GM12872 (cell line): ENCODE measurements at regions not wholly inside any gene's neighbourhood (a gene's known extent, or its start where the extent isn't known, plus 50 kb on each side); places are given as distances from the start of the nearest gene placed in this dataset.
A peak's percentile ranks its signal among the peaks of the same experiment; 100 is the strongest.

Source experiments
- TF ChIP-seq, protein P1 (sequence below): IDR thresholded peaks from 3 replicates; pipeline ENCODE4 v1.5.1; 2011; ENCODE audit warnings: low read depth, mild to moderate bottlenecking, low read length, moderate library complexity; ENCODE audit not compliant: insufficient read depth

DNA sequence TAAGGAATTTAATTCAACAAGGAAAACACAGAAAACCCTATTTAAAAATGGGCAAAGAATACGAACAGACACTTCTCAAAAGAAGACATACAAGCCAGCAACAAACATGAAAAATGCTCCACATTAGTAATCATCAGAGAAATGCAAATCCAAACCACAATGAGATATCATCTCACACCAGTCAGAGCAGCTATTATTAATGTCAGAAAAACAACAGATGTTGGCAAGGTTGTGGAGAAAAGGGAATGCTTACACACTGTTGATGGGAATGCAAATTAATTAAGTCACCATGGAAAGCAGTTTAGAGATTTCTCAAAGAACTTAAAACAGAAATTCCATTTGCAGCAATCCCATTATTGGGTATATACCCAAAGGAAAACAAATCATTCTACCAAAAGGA lies 55.2 kb downstream of the GCC1 start:
- TF ChIP-seq, protein P1, sequence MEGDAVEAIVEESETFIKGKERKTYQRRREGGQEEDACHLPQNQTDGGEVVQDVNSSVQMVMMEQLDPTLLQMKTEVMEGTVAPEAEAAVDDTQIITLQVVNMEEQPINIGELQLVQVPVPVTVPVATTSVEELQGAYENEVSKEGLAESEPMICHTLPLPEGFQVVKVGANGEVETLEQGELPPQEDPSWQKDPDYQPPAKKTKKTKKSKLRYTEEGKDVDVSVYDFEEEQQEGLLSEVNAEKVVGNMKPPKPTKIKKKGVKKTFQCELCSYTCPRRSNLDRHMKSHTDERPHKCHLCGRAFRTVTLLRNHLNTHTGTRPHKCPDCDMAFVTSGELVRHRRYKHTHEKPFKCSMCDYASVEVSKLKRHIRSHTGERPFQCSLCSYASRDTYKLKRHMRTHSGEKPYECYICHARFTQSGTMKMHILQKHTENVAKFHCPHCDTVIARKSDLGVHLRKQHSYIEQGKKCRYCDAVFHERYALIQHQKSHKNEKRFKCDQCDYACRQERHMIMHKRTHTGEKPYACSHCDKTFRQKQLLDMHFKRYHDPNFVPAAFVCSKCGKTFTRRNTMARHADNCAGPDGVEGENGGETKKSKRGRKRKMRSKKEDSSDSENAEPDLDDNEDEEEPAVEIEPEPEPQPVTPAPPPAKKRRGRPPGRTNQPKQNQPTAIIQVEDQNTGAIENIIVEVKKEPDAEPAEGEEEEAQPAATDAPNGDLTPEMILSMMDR, result no peak

DNA sequence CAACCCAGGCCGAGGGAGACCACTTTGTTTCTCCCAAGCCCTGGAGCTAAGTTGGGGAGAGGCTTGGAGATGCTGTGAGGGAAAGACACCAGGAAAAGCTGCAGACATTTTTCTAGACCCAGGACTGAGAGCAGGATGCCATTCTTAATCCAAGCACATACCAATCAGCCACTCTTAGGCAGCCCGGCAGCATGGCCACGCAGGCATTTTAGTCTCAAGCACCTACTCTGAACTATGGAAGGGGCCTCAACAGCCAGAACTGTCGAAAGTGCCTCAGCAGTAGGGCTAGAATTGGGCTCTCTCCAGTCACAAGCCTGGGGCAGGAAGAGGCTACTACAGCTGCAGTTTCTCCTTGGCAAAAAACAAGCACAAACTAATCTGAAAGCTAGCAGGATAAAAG lies 57.8 kb downstream of the GCC1 start:
- TF ChIP-seq, protein P1, result no peak

DNA sequence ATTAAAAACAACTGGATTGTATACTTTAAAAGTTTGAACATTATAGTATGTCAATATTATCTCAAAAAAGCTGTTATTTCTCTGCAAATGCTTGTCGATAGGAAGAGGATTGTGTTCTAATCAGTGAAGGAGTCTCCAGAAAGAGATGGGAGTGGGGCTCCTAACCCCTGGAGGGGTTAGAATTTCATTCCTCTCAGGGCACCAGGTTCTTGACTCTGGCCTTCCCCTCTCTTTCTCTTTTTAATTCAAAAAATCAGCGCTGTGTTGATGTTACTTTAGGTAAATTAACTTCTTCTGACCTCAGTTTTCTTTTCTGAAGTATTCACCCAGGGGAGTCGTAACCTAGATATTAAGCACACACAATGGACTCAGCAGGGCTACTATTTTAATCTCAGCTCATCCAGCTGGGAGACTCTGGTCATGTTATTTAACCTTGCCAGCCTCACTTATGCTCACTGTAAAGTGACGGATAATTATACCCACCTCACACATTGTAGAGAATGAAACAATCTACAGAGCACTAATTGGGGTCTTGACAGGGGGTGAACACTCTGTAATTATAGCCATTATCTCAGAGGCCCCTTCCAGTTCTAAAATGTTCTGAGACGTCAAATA lies 59.4 kb downstream of the GCC1 start:
- TF ChIP-seq, protein P1, result no peak

DNA sequence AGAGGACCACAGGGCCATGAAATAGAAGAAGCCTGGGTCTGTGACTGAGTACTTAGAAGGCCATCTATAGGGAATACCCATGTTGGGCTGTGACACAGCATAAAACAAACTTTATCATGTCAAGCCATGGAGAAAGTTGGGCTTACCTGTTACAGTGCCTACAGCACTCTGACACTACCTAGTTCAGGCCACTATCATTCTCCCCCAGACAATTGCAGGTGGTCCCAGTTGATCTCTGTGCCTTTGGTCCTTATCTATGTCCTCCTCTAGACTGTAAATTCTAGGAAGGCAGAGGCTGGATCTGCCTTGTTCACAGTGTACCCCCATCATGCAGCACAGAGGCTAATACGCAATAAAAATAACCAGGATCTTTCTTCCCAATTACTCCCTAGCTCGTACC lies 69.1 kb downstream of the GCC1 start:
- TF ChIP-seq, protein P1, result no peak

DNA sequence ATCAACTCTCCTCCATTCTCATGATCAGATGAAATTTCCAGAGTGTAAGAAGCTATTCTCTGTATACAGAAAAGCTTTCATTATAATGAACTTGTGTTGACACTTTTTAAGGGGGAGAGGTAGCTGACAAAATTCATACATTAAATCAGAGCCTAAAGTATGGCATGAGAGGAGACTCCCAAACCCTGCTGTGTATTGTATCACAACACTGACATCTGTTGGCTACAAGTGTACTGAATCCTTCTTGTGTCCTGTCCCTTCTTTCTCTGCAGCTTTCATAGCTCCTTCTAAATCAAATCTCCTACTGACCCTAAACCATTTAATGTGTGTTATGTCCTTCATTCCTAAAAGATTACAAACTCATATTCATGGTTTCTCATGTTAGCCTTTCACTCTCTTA lies 70.9 kb downstream of the GCC1 start:
- TF ChIP-seq, protein P1, result peak; percentile 39; the same call in 1 of the 3 replicates

DNA sequence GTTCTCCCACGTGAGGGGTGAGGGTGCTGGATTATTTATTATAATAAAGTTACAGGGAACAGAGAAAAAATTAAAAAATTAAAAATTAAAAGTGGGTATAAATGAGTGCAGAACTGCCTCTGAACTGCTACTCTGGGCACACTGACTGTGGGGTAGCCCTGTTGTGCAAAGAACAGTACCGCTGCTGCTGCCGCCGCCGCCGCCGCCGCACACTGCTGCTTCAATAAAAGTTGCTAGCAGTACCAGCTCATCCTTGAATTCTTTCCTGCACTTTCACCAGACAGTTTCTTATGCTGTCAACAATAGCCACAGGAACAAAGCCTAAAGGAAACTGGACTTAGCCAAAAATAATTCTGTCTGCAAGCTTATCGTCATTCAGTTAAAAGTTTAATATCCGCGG lies 72.1 kb downstream of the GCC1 start:
- TF ChIP-seq, protein P1, result no peak

DNA sequence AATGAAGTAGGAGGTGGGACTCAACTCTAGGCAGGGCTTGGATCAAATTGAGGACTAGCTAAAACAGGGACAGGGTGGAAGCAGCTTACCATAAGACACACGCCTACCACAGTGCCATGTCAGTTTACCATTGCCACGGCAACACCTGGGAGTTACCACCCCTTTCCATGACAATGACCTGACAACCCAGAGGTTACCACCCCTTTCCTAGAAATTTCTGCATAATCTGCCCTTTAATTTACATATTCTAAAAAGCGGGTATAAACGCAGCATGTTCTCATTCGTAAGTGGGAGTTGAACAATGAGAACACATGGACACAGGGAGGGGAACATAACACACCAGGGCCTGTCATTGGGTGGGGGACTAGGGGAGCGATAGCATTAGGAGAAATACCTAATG lies 72.7 kb downstream of the GCC1 start:
- TF ChIP-seq, protein P1, result no peak
